ENCODE measurements at regions not wholly inside any gene's neighbourhood (a gene's known extent, or its start where the extent isn't known, plus 50 kb on each side); places are given as distances from the start of the nearest gene placed in this dataset.

- DNase-seq (ENCODE audit: low read depth in 1 of 2, low spot score in 2 of 2) (no peak), FAIRE-seq (no peak)
- ChIA-PET POLR2A (ENCODE audit: partially characterized antibody) (interaction anchor here (1.1 kb wide), 1 partner anchor 10 kb away, joined by 3 read pairs; no protein-coding TSS in a partner anchor), CTCF (ENCODE audit: partially characterized antibody) (no interaction called here)
- H2BK15ac ChIP-seq (ENCODE audit: low read length), result no peak overlapping the region
- no peak overlapping the region for H2BK20ac ChIP-seq (ENCODE audit: low read length)
- no peaks in the 10 kb centered on the region for H3K27me3 ChIP-seq (replicated peaks in 1 of 4; ENCODE audit: control insufficient read depth in 3 of 4, extremely low read depth in 1 of 4, insufficient read depth in 3 of 4, low read length in 3 of 4)
- H2BK120ac ChIP-seq (replicated peaks; ENCODE audit: low read depth, low read length), result no peak overlapping the region
- H3K23me2 ChIP-seq (ENCODE audit: low read depth, low read length), result no peaks in the 10 kb centered on the region
- H3K79me1 ChIP-seq (ENCODE audit: low read depth, low read length), result no peaks in the 10 kb centered on the region
- no peak overlapping the region for H2BK12ac ChIP-seq (ENCODE audit: low read depth, low read length)
- H2AFZ ChIP-seq (ENCODE audit: low read length), result no peak overlapping the region
- H4K20me1 ChIP-seq (replicated peaks in 1 of 2; ENCODE audit: control insufficient read depth in 1 of 2, insufficient read depth in 2 of 2, low read length in 2 of 2), result no peaks in the 10 kb centered on the region
- no peak overlapping the region for H3K56ac ChIP-seq (replicated peaks; ENCODE audit: insufficient read length, low read depth, low read length)
- no peak overlapping the region for H3K4ac ChIP-seq (replicated peaks; ENCODE audit: insufficient read length, low read depth, low read length)
- no peak overlapping the region for H4K8ac ChIP-seq (ENCODE audit: extremely low read depth, insufficient read depth, low read length)
- H2AK5ac ChIP-seq (ENCODE audit: low read depth, low read length), result no peak overlapping the region
- no peak overlapping the region for H3K27ac ChIP-seq (ENCODE audit: low read depth, low read length)
- H3K14ac ChIP-seq (ENCODE audit: insufficient read length), result no peak overlapping the region
- H3K23ac ChIP-seq (ENCODE audit: insufficient read length), result no peak overlapping the region
- H2BK5ac ChIP-seq (ENCODE audit: low read depth, low read length), result no peak overlapping the region
- H3K9me3 ChIP-seq (ENCODE audit: insufficient read depth in 2 of 2, low read depth in 1 of 2, low read length in 1 of 2), result no peaks in the 10 kb centered on the region
- no peak overlapping the region for H3K4me3 ChIP-seq (ENCODE audit: extremely low read depth in 1 of 4, insufficient read depth in 2 of 4, low read depth in 3 of 4, low read length in 4 of 4)
- no peak overlapping the region for H3K9ac ChIP-seq (replicated peaks in 1 of 4; ENCODE audit: extremely low read depth in 1 of 4, low read depth in 3 of 4, low read length in 3 of 4)
- H3K79me2 ChIP-seq (ENCODE audit: control insufficient read depth in 1 of 2, insufficient read depth in 2 of 2, low read length in 2 of 2), result no peaks in the 10 kb centered on the region
- H3K4me1 ChIP-seq (replicated peaks in 1 of 4; ENCODE audit: control insufficient read depth in 3 of 4, insufficient read depth in 4 of 4, low read length in 3 of 4), result no peaks in the 10 kb centered on the region
- TF ChIP-seq MAFK (IDR thresholded peaks at IDR 0.05; ENCODE audit: low read depth, low read length) (peak; percentile 77), RBBP5 (IDR thresholded peaks at IDR 0.05; ENCODE audit: borderline replicate concordance, low read depth, low read length) (no peak)
- H3K18ac ChIP-seq (ENCODE audit: extremely low read depth, low read length), result no peak overlapping the region
- H3K36me3 ChIP-seq (ENCODE audit: control insufficient read depth in 2 of 4, insufficient read depth in 4 of 4, low read length in 3 of 4), result no peaks in the 10 kb centered on the region
- no peak overlapping the region for H3K4me2 ChIP-seq (ENCODE audit: insufficient read depth in 1 of 2, low read depth in 2 of 2, low read length in 2 of 2)
- no peak overlapping the region for H4K5ac ChIP-seq (ENCODE audit: insufficient read length, low read depth, low read length)
- no peak overlapping the region for H4K91ac ChIP-seq (replicated peaks; ENCODE audit: insufficient read length, low read length)
These were observed 138.0 kb upstream of the TOP1 start for GRCh38 chr20:40890635-40891034.
